GM12872 (cell line): ENCODE measurements at regions not wholly inside any gene's neighbourhood (a gene's known extent, or its start where the extent isn't known, plus 50 kb on each side); places are given as distances from the start of the nearest gene placed in this dataset.

Source experiments
- TF ChIP-seq, protein P1 (sequence below): IDR thresholded peaks from 3 replicates; pipeline ENCODE4 v1.5.1; 2011; ENCODE audit warnings: low read depth, mild to moderate bottlenecking, low read length, moderate library complexity; ENCODE audit not compliant: insufficient read depth

DNA sequence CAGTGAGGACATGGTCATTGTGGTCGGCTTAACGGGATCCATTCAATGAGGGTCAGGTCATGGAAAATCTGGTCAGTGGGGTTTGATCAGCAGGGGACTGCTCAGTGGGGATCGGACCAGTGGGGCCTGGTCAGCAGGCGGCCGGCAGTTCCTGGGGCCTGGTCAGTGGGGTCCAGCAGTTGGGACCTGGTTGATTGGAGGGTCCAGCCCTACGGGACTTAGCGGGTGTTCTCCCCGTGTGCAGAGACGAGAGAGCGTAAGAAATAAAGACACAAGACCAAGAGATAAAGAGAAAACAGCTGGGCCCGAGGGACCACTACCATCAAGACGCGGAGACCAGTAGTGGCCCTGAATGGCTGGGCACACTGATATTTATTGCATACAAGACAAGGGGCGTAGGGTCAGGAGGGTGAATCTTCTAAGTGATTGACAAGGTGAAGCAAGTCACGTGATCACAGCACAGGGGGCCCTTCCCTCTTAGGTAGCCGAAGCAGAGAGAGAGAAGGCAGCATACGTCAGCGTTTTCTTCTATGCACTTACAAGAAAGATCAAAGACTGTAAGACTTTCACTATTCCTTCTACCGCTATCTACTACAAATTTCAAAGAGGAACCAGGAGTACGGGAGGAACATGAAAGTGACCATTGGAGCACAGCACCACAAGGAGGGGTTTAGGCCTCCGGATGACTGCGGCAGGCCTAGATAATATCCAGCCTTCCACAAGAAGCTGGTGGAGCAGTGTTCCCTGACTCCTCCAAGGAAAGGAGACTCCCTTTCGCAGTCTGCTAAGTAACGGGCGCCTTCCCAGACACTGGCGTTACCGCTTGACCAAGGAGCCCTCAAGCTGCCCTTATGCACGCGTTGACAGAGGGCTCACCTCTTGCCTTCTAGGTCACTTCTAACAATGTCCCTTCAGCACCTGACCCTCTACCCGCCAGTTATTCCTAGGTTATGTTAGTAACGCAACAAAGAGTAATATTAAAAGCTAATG is 62.1 kb upstream of the TPM4 start:
- TF ChIP-seq, protein P1, sequence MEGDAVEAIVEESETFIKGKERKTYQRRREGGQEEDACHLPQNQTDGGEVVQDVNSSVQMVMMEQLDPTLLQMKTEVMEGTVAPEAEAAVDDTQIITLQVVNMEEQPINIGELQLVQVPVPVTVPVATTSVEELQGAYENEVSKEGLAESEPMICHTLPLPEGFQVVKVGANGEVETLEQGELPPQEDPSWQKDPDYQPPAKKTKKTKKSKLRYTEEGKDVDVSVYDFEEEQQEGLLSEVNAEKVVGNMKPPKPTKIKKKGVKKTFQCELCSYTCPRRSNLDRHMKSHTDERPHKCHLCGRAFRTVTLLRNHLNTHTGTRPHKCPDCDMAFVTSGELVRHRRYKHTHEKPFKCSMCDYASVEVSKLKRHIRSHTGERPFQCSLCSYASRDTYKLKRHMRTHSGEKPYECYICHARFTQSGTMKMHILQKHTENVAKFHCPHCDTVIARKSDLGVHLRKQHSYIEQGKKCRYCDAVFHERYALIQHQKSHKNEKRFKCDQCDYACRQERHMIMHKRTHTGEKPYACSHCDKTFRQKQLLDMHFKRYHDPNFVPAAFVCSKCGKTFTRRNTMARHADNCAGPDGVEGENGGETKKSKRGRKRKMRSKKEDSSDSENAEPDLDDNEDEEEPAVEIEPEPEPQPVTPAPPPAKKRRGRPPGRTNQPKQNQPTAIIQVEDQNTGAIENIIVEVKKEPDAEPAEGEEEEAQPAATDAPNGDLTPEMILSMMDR: no peak

DNA sequence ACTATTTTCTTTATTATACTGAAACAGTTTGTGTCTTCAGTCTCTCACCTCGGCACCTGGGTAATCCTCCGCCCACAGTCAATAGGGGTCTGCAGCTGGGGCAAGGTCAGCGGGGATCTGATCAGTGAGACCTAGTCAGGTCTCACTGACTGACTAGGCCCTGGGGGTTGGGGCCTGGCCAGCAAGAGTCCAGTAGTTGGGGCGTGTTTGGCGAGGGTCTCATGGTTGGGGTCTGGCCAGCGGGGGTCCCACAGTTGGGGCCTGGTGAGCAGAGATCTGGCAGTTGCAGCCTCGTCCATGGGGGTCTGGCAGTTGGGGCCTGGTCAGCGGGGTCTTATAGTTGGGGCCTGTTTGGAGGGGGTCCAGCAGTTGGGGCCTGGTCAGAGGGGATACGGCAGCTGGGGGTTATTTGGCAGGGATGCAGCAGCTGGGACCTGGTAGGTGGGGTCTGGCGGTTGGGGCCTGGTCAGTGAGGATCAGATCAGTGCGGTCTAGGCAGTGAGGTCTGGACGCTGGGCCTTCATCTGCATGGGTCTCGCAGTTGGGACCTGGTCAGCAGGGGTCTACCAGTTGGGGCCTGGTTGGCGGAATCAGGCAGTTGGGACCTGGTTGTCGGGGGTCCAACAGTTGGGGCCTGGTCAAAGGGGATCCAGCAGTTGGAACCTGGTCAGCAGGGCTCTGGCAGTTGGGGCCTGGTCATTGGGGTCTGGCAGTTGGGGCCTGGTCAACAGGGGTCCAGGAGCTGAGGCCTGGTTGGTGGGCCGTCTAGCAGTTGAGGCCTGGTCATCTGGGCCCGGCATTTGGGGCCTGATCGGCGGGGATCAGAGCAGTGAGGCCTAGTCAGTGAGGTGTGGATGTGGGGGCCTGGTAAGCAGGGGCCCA is 61.1 kb upstream of the TPM4 start:
- TF ChIP-seq, protein P1: no peak

DNA sequence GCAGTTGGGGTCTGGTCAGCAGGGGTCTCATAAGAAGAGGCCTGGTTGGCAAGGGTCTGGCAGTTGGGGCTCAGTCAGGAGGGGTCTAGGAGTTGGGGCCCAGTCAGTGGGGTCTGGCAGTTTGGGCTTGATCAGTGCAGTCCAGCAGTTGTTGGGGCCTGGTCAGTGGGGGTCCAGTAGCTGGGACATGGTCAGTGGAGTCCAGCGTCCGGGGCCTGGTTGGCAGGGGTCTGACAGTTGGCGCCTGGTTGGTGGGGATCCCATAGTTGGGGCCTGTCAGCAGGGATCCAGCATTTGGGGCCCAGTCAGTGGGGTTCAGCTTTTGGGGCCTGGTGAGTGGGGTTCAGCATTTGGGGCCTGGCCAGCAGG is 60.5 kb upstream of the TPM4 start:
- TF ChIP-seq, protein P1: no peak

DNA sequence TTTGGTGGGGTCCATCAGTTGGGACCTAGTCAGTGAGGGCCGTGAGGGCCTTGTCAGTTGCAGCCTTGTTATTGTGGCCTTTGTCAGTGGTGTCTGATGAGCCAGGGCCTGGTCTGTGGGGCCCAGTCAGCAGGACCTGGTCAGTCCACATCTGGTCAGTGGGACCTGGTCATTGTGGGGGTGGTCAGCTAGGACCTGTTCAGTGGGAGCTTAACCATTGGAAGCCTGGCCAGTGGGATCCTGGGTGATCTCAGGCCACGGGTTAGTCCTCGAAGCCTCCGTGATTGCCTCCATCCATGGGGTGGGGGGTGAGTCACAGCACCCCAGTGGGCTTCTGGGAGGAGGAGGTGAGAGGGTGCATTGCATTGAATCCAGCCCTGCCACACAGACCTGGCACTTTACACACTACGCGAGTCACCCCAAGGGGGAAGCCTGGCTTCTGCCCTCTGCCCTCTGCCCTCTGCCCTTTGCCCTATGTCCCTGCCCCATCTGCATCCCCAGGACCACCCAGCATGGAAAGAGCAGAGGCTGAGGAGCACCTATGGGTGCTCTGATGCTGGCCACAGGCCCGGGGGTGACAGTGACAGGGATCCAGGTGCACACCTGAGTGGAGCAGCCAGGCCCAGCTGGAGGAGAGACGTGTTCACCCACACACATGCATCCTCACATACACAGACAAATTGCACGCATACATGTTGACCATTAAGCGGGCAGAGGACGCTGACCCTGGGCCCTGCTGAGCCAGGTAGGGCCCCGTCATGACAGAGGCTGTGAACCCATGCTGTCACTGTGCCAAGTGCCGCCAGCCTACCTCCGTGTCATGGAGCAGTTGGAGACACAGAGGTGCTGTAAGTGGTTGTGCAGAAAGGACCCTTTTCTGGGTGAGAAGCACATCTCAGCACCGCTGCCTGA is 59.8 kb upstream of the TPM4 start:
- TF ChIP-seq, protein P1: no peak

DNA sequence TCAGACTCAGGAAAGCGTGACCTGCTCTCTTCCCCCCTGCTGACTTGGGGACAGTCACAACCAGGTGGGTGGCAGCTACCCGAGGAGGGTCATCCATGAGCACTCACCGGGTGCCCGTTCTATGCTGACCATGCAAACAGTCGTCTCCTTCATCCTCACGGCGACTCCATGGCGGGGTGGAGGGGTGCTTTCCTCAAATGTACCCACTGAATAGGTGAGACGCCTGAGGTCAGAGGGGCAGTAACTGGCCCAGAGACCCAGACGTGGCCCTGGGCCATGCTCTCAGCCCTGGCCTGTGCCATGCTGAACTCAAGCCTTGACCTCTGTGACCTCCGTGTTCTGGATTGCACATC is 59.2 kb upstream of the TPM4 start:
- TF ChIP-seq, protein P1: no peak

DNA sequence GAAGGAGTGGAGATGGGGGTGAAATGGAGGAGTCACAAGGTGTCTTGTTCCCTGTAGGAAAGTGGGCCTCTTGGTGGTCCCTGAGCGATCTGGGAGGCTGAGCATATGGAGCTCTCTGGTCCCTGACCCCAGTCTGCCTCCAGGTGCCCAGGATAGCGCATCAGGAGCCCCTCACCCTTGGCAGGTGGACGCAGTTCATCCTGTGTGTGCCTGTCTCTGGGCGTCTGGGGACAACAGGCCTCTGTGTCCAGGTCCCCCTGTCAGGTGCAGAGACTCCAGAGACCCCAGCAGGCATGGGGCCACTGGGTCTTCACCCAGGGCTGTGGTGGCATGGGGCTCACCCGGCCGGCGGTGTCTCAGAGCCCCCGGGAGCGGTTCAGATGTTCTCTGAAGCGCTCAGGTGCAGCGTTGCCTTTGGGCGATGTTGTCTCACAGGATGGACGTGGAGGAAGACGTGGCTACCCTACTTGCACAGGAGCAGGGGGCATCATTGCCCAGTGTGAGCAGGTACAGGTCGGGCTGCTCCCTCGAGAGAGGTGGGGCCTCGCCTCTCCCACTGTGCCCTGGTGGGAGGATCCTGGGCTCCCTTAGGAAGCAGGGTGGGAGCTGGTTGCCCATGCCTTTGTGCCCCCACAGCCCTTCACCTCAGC is 58.1 kb upstream of the TPM4 start:
- TF ChIP-seq, protein P1: no peak
